MCF 10A (cell line): ENCODE measurements at regions not wholly inside any gene's neighbourhood (a gene's known extent, or its start where the extent isn't known, plus 50 kb on each side); places are given as distances from the start of the nearest gene placed in this dataset.
A peak's percentile ranks its signal among the peaks of the same experiment; 100 is the strongest.

Experiments used
- BruUV-seq: library from RNA; stranded (reverse); fragments of 400-500 nt; replicated peaks from 2 replicates; lab custom pipeline; 2021; lab: Mats Ljungman, UMichigan
- CTCF ChIA-PET: fragments of 300-600 bp; sonication (Branson Sonifier 250); formaldehyde crosslinking; extraction: SDS; loops from one replicate; lab custom pipeline; 2021; ENCODE audit warnings: antibody characterized with exemption, inconsistent platforms; lab: Yijun Ruan, JAX
- POLR2A ChIA-PET: fragments of 300-600, 350-650 bp; sonication (Branson Sonifier 250); formaldehyde crosslinking; extraction: SDS; loops from one replicate; lab custom pipeline; 2020; ENCODE audit warnings: antibody characterized with exemption, inconsistent platforms; lab: Yijun Ruan, JAX
- DNase-seq: peaks from one replicate; pipeline ENCODE4 v3.0.0-alpha.2; 2018; ENCODE audit not compliant: unreplicated experiment
- H3K27ac Mint-ChIP-seq: one replicate; pipeline ENCODE4 v1.8.0; 2022; ENCODE audit warnings: mild to moderate bottlenecking, low read depth, mixed read lengths; ENCODE audit not compliant: unreplicated experiment
- H3K27me3 Mint-ChIP-seq: one replicate; pipeline ENCODE4 v1.8.0; 2022; ENCODE audit warnings: mixed read lengths; ENCODE audit not compliant: insufficient read depth, unreplicated experiment
- H3K36me3 Mint-ChIP-seq: one replicate; pipeline ENCODE4 v1.8.0; 2022; ENCODE audit warnings: mild to moderate bottlenecking, moderate library complexity, mixed read lengths; ENCODE audit not compliant: insufficient read depth, unreplicated experiment
- H3K4me1 Mint-ChIP-seq: one replicate; pipeline ENCODE4 v1.8.0; 2022; ENCODE audit warnings: mixed read lengths; ENCODE audit not compliant: insufficient read depth, unreplicated experiment
- H3K4me3 Mint-ChIP-seq: one replicate; pipeline ENCODE4 v1.8.0; 2022; ENCODE audit warnings: mild to moderate bottlenecking, moderate library complexity, mixed read lengths; ENCODE audit not compliant: unreplicated experiment
- H3K9me3 Mint-ChIP-seq: one replicate; pipeline ENCODE4 v1.8.0; 2022; ENCODE audit warnings: mixed read lengths; ENCODE audit not compliant: unreplicated experiment
- intact Hi-C: fragments of 100-400 bp; cut with micrococcal nuclease; formaldehyde crosslinking; loops from 2 replicates; pipeline ENCODE4 v1.14.1; 2022
- TF ChIP-seq, protein P1 (sequence below): fragments of 200-600 bp; IDR thresholded peaks from one replicate; pipeline ENCODE4 v1.8.0; 2022; ENCODE audit warnings: antibody characterized with exemption, mild to moderate bottlenecking; ENCODE audit not compliant: unreplicated experiment

DNA sequence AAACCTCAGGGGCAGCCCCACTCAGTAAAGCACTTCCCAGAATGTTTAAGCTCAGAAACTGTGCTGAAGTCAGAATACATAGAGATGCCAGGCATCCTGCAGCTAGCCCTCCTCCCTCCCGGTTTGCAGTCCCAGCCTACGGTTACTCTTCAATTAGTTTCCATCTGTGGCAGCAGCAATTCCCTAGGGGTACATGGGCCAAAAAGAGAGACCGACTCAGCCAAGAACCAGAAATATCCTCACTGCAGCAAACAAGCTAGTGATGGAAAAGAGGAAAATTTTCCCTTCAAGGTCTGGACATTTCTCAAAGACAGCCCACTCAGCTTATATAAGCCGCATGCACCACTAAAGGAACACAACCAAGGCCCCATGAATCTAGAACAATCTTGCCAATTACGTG is 89.1 kb upstream of the PPP2R2B start:
- CTCF ChIA-PET, result interaction anchor here (0.5 to 12.0 kb wide), 24 partner anchors 9 to 516 kb away, joined by 3 to 485 read pairs (median 6); no protein-coding TSS in a partner anchor

DNA sequence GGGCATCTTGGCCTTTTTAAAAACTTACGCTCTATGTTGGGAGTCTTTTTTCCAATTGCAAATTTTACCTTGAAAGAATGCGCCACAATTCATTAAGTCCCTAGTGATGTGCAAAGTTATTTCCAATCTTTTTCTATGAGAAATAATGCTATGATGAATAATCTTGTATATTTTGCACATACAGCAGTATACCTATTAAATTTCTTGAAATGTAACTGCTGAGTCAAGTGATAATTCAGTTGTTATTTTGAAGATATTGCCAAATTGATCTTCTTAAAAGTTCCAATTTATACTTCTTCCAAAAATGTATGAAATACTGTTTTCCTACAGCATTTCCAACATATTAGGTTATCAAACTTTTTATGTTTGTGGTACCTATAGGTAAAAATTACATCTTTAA is 92.8 kb upstream of the PPP2R2B start:
- ChIA-PET CTCF (interaction anchor here (1.3 to 12.0 kb wide), 2 partner anchors 217 to 428 kb away, joined by 5 to 485 read pairs; no protein-coding TSS in a partner anchor), POLR2A (interaction anchor here (0.6 kb wide), 1 partner anchor 107 kb away, joined by 3 read pairs; no protein-coding TSS in a partner anchor)
- no peaks in the 10 kb centered on the region for H3K36me3 Mint-ChIP-seq
- intact Hi-C loops, result no loop called here
- TF ChIP-seq, protein P1, sequence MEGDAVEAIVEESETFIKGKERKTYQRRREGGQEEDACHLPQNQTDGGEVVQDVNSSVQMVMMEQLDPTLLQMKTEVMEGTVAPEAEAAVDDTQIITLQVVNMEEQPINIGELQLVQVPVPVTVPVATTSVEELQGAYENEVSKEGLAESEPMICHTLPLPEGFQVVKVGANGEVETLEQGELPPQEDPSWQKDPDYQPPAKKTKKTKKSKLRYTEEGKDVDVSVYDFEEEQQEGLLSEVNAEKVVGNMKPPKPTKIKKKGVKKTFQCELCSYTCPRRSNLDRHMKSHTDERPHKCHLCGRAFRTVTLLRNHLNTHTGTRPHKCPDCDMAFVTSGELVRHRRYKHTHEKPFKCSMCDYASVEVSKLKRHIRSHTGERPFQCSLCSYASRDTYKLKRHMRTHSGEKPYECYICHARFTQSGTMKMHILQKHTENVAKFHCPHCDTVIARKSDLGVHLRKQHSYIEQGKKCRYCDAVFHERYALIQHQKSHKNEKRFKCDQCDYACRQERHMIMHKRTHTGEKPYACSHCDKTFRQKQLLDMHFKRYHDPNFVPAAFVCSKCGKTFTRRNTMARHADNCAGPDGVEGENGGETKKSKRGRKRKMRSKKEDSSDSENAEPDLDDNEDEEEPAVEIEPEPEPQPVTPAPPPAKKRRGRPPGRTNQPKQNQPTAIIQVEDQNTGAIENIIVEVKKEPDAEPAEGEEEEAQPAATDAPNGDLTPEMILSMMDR, result no peak
- no peaks in the 10 kb centered on the region for H3K9me3 Mint-ChIP-seq
- no peaks in the 10 kb centered on the region for H3K4me1 Mint-ChIP-seq
- no peak overlapping the region for H3K27ac Mint-ChIP-seq
- no peak overlapping the region for H3K4me3 Mint-ChIP-seq
- DNase-seq, result no peak
- H3K27me3 Mint-ChIP-seq, result peaks cover 40% of the 10 kb centered on the region
- no TSS peak for BruUV-seq

More for the DNA sequence above, 89.1 kb upstream of the PPP2R2B start:
- POLR2A ChIA-PET, result interaction anchor here (0.7 kb wide), 1 partner anchor 221 kb away, joined by 3 read pairs; no protein-coding TSS in a partner anchor
- TF ChIP-seq, protein P1, result no peak
- H3K27ac Mint-ChIP-seq, result no peak overlapping the region
- BruUV-seq, result no TSS peak
- H3K4me1 Mint-ChIP-seq, result peaks cover 11% of the 10 kb centered on the region
- H3K9me3 Mint-ChIP-seq, result no peaks in the 10 kb centered on the region
- DNase-seq, result no peak
- no peak overlapping the region for H3K4me3 Mint-ChIP-seq
- H3K27me3 Mint-ChIP-seq, result peaks cover 40% of the 10 kb centered on the region
- intact Hi-C loops, result loop anchor here (5.0 to 10.0 kb wide), 2 partner anchors 305 to 607 kb away; no protein-coding TSS in a partner anchor
- H3K36me3 Mint-ChIP-seq, result no peaks in the 10 kb centered on the region

DNA sequence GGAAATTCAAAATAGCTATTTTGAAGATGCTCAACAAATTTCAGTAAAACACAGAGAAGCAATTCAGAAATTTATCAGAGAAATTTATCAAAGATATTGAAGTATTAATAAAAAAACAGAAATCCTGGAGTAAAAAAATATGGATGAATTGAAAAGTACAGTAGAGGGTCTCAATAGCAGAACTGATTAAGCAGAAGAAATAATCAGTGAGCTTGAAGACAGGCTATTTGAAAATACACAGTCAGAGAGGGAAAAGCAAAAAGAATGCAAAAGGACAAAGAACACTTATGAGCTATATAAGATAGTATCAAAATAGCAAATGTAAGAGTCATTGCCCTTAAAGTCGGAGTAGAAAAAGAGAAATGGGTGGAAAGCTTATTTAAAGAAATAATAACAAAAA is 107.9 kb upstream of the PPP2R2B start:
- POLR2A ChIA-PET, result no interaction called here
- BruUV-seq, result no TSS peak
- peaks cover 13% of the 10 kb centered on the region for H3K9me3 Mint-ChIP-seq
- no peaks in the 10 kb centered on the region for H3K27me3 Mint-ChIP-seq
- H3K4me3 Mint-ChIP-seq, result no peak overlapping the region
- no peak for DNase-seq
- intact Hi-C loops, result no loop called here
- H3K4me1 Mint-ChIP-seq, result no peaks in the 10 kb centered on the region
- H3K27ac Mint-ChIP-seq, result no peak overlapping the region
- TF ChIP-seq, protein P1, result no peak
- H3K36me3 Mint-ChIP-seq, result no peaks in the 10 kb centered on the region
- CTCF ChIA-PET, result interaction anchor here (0.6 to 2.2 kb wide), 5 partner anchors 202 to 585 kb away, joined by 3 to 8 read pairs (median 3); no protein-coding TSS in a partner anchor

DNA sequence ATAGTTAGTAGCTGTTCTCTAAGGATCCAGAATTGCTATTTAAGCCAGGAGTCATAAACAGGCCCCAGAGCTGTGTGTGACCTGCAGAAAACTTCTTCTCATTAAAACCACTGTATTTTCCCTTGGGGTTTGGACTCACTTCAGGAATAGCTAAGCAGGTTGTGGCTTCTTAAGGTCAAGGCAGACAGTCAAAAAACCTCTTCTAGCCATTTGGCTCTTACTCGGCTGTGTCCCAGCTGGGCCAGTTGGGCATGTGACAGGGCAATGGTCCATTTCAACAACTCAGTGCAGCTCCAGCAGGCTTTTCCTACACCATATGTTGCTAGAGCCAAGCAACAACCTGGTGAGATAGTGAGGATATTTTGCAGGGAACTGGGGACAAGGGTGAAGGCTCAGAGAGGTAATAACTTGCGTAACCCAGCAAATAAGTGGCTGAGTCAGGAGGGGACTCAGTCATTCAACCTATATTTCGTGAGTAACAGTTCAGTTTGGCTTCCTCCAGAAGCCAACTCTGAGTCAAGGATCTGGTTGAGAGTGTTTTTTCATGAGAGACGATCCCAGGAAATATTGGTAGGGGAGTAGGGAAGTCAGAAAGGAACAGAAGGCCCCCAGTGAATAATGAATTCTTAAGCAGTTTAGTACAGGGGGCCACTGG is 115.4 kb upstream of the PPP2R2B start:
- no TSS peak for BruUV-seq
- Mint-ChIP-seq H3K27me3 (no peaks in the 10 kb centered on the region), H3K4me3 (no peak overlapping the region), H3K4me1 (no peaks in the 10 kb centered on the region), H3K36me3 (no peaks in the 10 kb centered on the region), H3K9me3 (peaks cover 15% of the 10 kb centered on the region), H3K27ac (no peak overlapping the region)
- CTCF ChIA-PET, result interaction anchor here (0.7 to 1.8 kb wide), 5 partner anchors 28 to 452 kb away, joined by 3 to 4 read pairs (median 4); no protein-coding TSS in a partner anchor
- intact Hi-C loops, result loop anchor here (10.0 kb wide), 1 partner anchor 171 kb away; no protein-coding TSS in a partner anchor
- TF ChIP-seq, protein P1, result no peak
- POLR2A ChIA-PET, result no interaction called here
- DNase-seq, result peak; percentile 33
